HG03135 (cell line): ENCODE measurements at regions not wholly inside any gene's neighbourhood (a gene's known extent, or its start where the extent isn't known, plus 50 kb on each side); places are given as distances from the start of the nearest gene placed in this dataset.

Experiments used
- ATAC-seq: cut with Tn5 transposase; IDR thresholded peaks from one replicate; pipeline ENCODE4 v1.9.1; 2021; ENCODE audit warnings: mild to moderate bottlenecking, moderate library complexity; ENCODE audit not compliant: unreplicated experiment

- no peak for ATAC-seq
These were observed 166.1 kb upstream of the ZC3H12A start for GRCh38 chr1:37308031-37308960.

DNA sequence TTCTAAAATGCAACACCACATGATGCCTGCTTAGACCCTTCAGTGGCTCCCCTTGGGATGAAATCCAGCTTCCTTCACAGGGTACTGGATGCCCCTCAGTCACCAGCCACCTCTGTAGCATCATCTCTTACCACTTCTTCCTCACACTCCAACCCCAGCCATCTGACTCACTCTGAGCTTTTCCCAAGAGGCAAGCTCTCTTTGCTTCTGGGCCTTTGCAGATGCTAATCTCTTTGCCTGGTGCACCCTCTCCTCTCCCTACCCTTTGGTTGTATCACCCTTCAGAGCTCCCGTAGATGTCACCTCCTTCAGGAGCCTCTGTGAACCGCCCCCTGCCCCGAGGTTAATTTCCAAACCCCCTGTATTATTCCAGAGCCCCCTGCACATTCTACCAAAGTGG lies 164.8 kb upstream of the ZC3H12A start:
- ATAC-seq: no peak

DNA sequence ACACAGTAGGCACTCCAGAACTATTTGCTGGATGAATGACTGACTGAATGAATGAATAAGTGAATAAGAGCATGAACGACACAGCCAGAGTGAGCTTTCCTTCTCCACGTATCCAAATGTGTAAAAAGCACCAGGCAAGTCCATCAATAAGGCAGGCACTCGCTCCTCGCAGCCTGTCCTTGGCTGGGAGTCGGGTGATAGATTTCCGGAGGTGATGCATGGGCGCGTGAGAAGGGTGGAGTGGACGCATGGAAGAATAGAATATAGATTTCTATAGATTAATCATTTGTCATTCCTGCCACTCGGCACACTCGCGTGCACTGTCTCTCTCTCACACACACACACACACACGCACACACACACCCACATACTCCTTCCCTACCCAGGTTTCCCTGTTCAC lies 164.3 kb upstream of the ZC3H12A start:
- ATAC-seq: no peak

- no peak for ATAC-seq
These were observed 159.0 kb upstream of the ZC3H12A start for GRCh38 chr1:37315371-37315846.

DNA sequence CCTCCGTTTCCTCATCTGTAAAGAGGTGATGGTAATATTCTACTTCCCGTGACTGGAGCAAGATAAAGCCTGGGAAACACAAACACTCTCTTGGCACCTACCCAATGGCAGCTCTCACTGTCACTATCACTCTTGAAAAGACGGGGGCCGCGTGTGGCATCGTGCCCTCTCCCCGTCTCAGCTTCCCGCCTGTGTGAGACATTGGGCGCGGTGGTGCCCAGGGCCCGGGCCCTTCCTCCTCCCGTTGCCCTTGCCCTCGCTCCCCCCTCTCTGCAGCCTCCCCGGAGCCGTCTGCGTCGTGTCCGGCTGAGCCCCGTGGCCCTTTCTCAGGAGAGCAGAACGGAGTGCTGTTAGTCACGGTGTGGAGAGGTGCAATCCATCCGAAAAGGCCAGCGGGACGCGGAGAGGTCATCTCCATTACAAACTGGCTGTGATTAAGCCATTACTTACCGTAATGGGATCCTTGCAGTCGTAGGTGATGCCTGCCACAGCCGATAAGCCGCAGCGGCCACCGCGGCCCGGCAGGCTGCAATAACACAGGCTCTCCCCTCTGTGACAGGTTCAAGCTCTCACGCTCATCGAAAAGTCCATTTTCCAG lies 156.4 kb upstream of the ZC3H12A start:
- ATAC-seq: no peak

DNA sequence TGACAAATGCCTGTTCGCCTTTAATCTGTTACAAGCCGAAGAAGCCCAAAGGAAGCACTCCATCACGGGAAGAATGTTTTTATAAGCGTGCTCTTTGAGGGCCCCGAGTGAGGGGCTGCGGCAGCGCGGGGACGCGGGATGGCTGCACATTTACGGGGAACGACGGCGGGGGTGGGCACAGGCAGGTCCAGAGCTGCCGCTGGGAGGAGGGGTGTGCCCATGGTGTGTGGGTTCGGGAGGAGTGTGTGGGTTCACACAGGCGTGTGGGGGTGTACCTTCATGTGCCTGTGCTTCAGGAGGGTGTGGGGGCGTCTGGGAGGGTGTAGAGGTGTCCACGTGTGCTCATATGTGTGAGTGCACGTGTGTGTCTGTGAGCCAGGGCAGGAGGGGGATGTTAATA lies 155.9 kb upstream of the ZC3H12A start:
- no peak for ATAC-seq

GRCh38 chr1:37319284-37319683 lies 155.1 kb upstream of the ZC3H12A start:
- ATAC-seq: no peak

- no peak for ATAC-seq
These were observed 150.6 kb upstream of the ZC3H12A start for GRCh38 chr1:37323486-37324377.

DNA sequence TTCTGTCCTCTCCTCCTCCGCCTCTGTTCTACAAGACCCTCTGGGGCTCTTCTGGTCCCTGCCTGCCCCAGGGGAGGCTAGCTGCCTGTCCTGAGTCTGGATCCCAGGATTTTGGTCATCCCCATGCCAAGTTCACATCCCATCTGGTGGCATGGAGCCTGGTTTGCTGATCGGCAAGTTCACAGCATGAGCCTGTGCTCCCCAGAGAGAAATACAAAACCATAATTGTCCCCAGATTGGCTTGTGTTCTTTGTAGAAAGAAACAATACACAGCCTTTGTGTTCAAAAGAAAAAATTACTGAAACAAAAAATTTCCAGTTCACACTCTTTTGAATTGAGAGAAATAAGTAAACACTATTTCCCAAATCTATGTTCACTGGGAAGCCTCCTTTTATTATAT lies 149.4 kb upstream of the ZC3H12A start:
- no peak for ATAC-seq

DNA sequence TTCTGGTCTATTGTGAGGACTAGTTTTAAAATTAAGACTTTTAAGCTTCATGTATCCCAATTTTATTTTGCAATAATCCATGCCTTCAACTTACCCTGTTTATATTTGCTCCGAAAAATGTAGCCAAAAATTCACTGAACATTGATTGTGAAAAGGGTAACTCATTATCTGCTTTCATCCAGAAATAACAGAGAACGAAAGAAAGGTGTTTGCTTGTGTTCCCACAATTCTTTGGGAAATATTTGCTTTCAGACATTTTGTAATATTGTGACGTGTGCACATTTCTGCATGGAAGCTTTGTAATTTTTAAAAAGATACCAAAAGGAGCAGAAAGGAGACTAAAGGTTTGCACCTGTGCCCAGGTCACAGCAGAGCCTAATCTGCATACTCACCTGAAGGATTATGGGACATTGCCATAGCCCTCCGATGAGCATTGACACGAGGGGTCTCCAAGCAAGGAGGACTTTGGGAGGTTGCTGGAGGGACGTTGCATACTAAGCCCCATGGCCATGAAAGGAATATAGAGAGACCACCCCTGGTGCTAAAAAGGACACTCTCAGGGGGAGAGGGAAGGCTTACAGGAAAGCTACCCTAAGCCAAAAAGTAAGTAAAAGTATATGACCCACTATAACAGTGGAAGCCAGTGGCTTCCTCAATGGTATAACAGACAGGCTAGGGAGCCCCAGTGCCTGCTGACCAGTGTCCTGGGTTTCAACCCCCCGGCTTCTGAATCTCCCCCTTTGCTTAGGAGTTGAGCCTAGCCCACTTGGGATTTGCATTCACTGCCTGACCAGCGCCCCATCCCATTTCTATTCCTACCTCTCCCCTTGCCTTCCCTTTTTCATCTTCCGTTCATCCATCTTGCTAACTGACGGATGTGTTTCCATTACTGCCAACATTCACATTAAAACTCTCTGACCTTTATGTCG lies 148.6 kb upstream of the ZC3H12A start:
- ATAC-seq: no peak

DNA sequence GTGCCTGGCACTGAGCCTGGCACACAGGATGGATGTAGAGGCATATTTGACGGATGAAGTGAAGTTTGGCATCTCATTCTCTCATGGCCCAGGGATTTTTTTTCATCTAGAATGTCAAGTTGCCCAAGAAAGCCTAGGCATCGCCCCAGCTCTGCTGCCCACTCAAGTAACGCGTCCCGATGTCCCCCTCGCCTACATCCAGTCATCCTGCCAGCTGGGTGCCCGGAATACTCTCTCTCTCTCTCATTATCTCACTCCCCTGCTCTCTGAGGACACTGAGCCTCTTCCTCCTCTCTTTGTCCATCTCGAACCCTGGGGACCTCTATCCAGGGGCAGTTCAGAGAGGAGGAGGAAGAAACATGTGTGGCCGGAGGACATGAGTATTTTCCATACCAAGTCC lies 142.3 kb upstream of the ZC3H12A start:
- no peak for ATAC-seq

GRCh38 chr1:37338658-37339057 lies 135.7 kb upstream of the ZC3H12A start:
- ATAC-seq: no peak

GRCh38 chr1:37342736-37343135 lies 131.6 kb upstream of the ZC3H12A start:
- ATAC-seq: no peak

- no peak for ATAC-seq
These were observed 127.2 kb upstream of the ZC3H12A start for GRCh38 chr1:37347104-37347649.

DNA sequence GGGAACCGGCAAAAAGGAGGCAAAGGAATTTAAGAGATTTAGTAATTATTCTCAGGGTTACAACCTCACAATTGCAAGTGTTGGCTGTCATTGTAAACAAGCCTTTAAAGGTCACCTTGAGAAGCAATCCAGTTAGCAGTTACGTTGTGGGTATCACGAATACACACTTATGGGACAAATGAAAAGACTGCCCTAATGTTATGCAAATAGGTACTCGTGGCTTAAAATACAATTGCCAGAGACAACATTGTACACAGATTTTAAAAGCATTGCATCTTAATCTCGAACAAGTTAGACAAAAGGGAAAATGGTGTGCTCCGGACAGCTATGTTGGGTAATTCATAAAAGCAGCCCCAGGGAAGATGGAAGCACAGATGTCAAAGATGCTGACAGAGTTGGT lies 120.5 kb upstream of the ZC3H12A start:
- ATAC-seq: no peak

DNA sequence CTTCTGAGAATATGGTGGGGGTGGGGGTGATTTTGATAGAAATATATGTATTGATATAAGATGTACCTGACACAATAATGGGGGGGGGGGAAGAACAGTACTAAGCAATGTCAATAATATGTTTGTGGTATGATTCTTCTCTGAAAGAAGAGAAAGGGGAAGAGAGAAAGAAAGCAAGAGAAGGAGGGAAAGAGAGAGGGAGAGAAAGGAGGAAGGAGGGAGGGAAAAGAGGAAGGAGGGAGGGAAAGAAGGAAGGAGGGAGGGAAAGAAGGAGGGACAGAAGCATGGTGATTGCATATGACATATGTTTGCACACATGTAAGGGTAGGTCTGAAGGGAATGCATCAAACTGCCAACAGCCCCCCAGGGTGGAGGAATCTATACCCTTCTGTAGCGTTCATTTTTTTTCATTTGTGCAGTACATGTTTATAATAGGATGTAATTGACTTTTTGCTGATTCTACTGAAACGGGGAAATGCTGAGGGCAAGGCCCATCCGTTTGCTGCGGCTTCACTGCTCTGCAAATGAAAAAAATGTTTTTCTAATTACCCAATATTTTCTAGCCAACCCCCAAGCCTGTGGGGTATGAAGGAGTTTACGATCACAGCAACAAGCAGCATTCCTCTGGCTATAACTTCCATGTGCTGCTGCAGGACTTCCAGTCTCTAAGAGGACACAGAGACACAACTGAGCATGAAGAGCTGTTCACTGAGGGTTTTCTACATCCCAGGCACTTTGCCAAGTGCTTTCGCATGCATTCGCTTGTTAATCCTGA lies 119.3 kb upstream of the ZC3H12A start:
- ATAC-seq: no peak

- ATAC-seq: no peak
These were observed 115.4 kb upstream of the ZC3H12A start for GRCh38 chr1:37358992-37359391.

GRCh38 chr1:37360011-37360410 lies 114.4 kb upstream of the ZC3H12A start:
- no peak for ATAC-seq
